HG03460 (cell line): ENCODE measurements at regions not wholly inside any gene's neighbourhood (a gene's known extent, or its start where the extent isn't known, plus 50 kb on each side); places are given as distances from the start of the nearest gene placed in this dataset.
"Not testable (repeated sequence)": the region's sequence is repeated elsewhere in the genome, so short reads cannot be mapped to it uniquely, and the experiment has no call there.

ENCODE experiments used
- ATAC-seq: cut with Tn5 transposase; IDR thresholded peaks from one replicate; pipeline ENCODE4 v1.9.1; 2021; ENCODE audit not compliant: unreplicated experiment

- no peak for ATAC-seq
Observed at GRCh38 chrX:40380655-40381488, 199.9 kb upstream of the ATP6AP2 start.

GRCh38 chrX:40377684-40378083 lies 203.1 kb upstream of the ATP6AP2 start:
- no peak for ATAC-seq

- no peak for ATAC-seq
Observed at GRCh38 chrX:40374486-40374885, 206.3 kb upstream of the ATP6AP2 start.

- ATAC-seq, result no peak
Observed at GRCh38 chrX:40373641-40374040, 207.1 kb upstream of the ATP6AP2 start.

- ATAC-seq, result no peak
Observed at GRCh38 chrX:40373025-40373424, 207.7 kb upstream of the ATP6AP2 start.

GRCh38 chrX:40371376-40371775 lies 209.4 kb upstream of the ATP6AP2 start:
- no peak for ATAC-seq

- no peak for ATAC-seq
Observed at GRCh38 chrX:40368611-40369061, 212.1 kb upstream of the ATP6AP2 start.

GRCh38 chrX:40366661-40367060 lies 214.1 kb upstream of the ATP6AP2 start:
- ATAC-seq, result no peak

GRCh38 chrX:40362291-40362690 lies 218.5 kb upstream of the ATP6AP2 start:
- not testable (repeated sequence) for ATAC-seq

GRCh38 chrX:40360557-40360956 lies 220.2 kb upstream of the ATP6AP2 start:
- no peak for ATAC-seq

- no peak for ATAC-seq
Observed at GRCh38 chrX:40359593-40359992, 221.2 kb upstream of the ATP6AP2 start.

- no peak for ATAC-seq
Observed at GRCh38 chrX:40358994-40359393, 221.8 kb upstream of the ATP6AP2 start.

GRCh38 chrX:40349251-40349650 lies 231.5 kb upstream of the ATP6AP2 start:
- no peak for ATAC-seq

- ATAC-seq, result no peak
Observed at GRCh38 chrX:40346379-40346778, 234.4 kb upstream of the ATP6AP2 start.

GRCh38 chrX:40343319-40343718 lies 237.5 kb upstream of the ATP6AP2 start:
- ATAC-seq, result no peak

GRCh38 chrX:40340116-40340515 lies 240.7 kb upstream of the ATP6AP2 start:
- no peak for ATAC-seq

GRCh38 chrX:40333344-40333743 lies 235.6 kb upstream of the BCOR start:
- ATAC-seq, result no peak

GRCh38 chrX:40331762-40332161 lies 234.0 kb upstream of the BCOR start:
- no peak for ATAC-seq

- no peak for ATAC-seq
Observed at GRCh38 chrX:40331353-40331752, 233.6 kb upstream of the BCOR start.

GRCh38 chrX:40329616-40330015 lies 231.9 kb upstream of the BCOR start:
- no peak for ATAC-seq

- no peak for ATAC-seq
Observed at GRCh38 chrX:40327085-40327484, 229.3 kb upstream of the BCOR start.

- ATAC-seq, result no peak
Observed at GRCh38 chrX:40326186-40326965, 228.6 kb upstream of the BCOR start.
